NCI-H2081 (cell line): ENCODE measurements at regions not wholly inside any gene's neighbourhood (a gene's known extent, or its start where the extent isn't known, plus 50 kb on each side); places are given as distances from the start of the nearest gene placed in this dataset.

Experiments used
- DNase-seq, 2 experiments: peaks; one replicate each; lab custom pipeline; 2025; lab: John Stamatoyannopoulos, UW

DNA sequence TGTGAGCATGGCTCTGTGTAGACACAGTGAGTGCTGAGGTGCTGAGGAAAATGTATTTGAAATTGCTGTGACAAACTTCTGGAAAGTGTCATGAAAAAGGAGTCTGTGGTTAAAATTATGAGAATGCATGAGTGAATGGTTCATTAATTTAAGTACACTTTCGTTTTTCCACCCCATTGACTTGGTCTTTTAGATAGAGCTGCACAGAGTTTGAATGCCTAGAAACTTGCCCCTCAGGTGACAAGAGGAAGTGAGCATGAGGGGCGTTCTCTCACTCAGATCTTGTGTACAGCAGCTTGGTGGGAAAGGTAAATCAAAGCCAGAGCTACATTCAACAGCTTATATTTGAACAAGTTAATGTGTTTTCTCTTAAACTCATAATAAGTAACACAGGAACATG lies 296.8 kb downstream of the WDR72 start:
- DNase-seq, result no peak

DNA sequence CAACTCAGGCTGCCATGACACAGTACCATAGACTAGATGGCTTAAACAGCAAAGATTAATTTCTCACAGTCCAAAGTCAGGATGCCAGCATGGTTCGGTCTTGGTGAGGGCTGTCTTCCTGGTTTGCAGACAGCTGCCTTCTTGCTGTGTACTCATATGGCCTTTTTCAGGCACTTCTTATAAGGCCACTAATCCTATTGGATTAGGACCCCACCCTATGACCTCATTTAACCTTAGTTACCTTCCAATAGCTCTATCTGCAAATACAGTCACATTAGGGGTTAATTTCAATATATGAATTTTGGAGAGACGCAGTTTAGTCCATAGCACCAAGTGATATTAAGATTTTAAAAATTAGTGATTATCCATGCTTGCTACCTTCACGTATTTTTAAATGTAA lies 297.8 kb downstream of the WDR72 start:
- DNase-seq, result no peak

DNA sequence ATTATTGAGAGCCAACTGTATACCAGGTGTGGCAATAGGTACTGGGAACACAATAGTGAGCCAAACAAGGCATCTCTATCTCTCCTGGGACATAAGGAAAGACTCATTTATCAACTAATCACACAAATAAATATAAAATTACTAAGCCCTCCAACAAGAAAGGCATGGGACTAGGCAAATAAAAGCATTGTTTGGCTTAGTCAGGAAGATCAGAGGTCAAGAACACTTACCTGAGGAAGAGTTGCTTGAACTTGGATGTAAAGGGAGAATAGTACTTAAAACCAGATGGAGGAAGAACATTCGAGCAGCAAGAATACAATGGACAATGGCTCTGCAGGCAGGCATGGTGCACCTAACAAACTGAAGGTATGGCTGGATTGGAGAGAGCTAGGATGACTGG lies 300.7 kb downstream of the WDR72 start:
- no peak for DNase-seq

DNA sequence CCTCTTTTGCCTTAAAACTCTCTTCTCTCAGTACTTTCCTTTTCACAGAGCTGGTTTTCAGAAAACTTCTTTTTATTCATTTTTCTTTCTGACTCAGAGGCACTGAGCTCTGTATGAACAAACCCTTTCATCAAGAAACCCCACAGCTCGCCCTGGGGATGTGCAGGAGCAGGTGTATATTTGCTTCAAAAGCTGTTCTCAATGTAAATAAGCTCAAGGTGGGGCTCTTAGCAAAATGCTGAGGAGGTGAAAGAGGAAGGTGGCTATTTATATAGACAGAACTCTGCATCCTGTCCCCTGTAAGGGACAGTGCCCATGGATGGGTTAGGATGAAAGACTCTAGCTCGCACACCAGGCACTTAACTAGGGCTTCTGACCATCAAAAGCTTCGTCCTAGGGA lies 302.0 kb downstream of the WDR72 start:
- peak; percentile 36 to 37 for DNase-seq

DNA sequence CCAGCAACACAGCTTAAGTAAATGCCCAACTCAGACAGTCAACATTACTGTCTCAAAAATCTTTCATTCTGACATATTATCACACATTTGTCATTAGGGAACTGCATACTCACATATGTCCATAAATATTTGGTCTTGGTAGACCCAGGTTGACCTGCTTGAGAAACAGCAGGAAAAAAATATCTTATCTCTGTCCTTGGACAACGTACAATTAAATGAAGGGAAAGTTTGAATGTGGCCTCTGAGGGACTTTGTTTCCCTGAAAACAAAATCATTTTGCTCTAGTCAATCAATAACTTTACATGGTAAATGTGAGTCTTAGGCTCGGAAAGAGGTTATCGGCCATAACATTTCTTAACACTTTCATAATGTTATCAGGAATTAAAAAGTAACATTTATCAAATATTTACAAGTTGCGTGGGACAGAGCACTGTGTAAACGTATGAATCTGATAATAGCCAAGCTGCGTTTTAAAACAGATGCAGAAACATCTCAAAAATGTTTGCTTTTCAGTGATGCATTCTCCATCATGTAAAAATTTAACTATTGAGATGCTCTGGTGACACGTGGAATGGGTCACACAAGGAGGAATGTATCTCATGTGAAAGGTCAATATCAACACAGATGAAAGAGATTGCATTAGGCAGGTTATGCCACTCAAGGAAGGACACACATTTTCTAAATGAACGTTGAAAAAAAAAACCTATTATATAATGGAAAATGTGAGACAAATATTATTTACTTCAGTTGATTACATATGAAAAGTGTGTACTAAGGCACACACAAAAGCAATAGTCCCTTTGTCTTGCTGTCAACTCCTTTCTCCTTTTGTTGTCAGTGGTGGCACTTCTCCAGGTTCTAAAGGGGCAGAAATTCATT lies 304.4 kb downstream of the WDR72 start:
- DNase-seq, result no peak

DNA sequence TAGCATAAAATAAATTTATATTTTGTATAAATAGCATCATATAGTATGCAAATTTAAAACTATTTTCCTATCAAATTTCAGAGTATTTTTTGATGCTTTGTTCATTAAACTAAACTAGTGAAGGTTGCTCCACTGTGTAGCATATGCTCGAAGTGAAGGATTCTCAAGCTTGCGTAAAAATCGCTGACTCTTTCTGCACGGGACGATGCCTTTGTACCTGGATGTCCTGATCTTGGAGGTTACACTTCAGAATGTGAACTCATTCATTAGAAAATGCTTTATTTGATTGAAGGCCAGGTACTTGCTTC lies 305.0 kb downstream of the WDR72 start:
- no peak for DNase-seq

DNA sequence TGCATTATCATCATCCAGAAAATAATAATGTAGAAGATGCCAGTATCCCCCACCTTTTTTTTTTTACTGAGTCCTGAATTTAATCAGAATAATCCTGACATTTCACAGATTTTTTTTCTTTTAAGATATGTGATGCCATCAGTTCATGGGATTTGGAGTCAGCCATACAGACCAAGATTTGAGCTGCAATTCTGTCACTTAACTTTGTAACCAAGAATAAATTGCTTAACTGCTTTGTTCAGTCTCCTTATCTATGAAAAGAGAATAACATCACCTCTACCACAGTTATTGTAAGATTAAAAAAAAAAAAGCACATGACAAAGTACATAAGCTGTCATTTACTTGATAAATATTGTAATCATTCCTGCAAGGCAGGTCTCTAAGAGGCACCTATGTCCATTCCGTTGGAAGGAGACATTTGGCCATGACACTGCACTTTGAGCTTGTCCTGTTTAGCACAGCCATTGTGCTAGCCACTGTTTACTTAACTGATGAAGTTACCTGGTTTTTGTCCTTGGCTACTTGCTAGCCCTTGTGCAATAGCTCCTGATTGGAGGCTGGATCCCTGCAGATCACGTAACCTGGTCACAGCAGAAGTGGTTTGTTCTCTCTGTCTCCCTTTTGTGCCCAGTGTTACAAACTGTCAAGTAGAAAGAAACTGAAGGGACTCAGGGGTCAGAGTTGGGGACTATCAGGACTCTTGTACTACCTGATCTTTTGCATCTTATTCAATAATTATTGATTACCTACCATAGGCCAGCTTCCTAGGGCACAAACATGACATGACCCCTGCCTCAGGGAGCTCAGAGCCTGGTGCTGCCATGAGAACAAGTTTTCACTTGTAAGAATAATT lies 306.0 kb downstream of the WDR72 start:
- DNase-seq, result no peak

DNA sequence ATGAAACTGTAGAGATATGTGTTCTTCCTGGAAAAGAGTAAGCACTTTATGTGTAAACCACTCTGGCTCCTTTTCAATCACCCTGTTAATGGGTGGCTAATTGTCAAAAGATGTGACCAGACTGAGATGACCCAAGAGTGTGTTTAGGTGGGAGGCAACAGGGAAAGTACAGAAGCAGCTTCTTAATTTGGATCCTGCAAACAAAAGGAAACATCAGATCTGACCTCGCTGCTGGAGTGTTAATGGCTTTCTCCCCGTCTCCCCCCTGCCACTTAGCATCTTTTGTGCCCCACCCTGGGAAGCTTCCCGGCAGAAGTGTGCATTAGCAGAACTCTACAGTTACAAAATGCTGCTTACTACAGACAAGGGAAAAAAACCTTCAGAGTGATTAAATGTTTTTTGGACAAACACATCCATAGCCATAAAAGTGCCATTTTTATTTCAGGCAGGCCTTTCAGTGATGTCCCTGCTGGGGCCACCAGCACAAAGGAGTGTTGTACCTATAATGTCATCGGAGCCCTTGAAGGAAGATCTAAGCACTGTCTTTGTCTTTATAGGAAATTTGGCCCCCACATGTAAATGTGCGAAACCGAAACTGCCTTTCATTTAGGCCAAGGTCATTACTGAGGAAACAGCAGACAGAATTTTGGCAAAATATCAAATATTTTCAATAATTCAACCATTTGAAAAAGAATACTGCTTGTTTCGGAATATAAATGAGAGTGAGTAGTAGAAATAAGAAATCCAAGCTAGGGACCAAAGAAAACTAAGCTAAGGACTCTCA lies 311.0 kb downstream of the WDR72 start:
- DNase-seq, result peak in 1 of 2 experiments; percentile 15

DNA sequence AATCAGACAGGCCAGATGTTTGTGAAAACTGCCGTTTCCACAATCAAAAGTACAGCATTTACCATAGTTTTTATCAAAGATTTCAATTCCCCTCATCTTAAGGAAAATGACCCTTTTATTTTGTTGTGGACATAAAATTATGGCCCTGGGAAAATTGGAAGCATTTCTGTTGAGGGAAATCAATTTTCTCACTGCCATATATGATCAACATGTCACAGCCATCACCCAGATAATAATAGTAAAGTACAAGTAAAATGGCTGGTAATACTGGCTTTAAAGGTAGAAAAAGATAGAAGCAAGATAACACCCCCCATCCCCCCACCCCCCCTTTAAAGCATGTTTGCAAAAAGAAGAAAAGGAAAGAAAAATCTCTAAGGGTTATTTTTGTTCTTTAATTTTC lies 311.7 kb downstream of the WDR72 start:
- no peak for DNase-seq

DNA sequence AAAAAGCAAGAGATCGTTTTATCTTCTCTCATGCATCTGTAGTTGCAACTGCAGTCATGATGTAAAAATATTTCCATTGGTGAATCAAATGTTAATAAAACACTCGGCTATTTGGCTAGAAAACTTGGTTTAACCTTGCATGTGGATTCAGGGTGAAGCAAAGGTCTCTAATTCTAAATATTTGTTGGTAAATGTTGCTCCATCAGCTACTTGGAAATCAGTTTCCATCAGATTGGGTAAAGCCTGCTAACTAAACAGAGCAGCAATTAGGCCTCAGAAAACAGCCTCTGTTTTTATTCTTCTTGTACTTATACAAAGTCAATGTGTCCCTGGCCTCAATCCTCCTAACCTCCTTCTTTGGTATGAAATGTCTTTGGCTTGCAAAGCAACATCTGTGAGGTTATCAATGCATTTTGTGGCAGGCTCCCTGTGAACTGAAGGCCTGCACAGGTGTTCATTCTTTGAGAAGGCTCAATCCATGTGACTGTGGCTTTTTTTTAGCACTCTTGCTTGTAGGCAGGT lies 312.3 kb downstream of the WDR72 start:
- DNase-seq, result no peak

DNA sequence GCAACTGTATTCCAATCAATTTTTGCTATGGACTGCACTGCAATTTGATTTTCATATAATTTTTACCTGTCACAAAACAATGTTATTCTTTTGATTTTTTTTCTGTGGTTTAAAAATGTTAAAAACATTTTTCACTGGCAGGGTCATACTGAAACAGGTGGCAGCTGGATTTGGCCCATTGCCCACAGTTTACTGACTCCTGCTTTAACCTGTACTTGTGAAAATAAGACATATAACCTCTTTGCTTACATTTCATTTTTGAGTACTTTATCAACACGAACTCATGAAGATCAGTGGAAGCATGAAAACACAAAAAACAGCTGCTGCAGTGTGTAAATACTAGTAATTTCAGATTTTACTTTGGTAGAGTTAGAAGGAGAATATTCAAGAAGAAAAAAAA lies 313.1 kb downstream of the WDR72 start:
- DNase-seq, result peak in 1 of 2 experiments; percentile 33

DNA sequence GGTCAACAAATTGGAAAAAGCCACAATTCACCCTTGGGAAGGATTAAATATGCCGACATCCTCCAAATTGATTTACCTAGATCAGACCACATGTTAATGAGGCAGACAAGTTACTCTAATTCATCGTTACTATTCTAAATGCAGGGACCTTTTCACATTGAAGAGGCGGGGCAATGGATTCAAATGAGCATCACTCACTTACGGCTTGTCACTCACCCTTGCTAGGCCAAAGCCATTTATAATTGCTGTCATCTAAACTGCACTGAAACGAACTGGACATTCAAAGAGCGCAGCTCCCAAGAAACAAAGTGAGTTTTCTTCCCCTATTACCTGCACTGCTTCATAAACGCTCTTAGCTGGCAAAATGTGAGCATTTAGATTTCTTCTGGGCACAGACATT lies 313.9 kb downstream of the WDR72 start:
- DNase-seq, result no peak

DNA sequence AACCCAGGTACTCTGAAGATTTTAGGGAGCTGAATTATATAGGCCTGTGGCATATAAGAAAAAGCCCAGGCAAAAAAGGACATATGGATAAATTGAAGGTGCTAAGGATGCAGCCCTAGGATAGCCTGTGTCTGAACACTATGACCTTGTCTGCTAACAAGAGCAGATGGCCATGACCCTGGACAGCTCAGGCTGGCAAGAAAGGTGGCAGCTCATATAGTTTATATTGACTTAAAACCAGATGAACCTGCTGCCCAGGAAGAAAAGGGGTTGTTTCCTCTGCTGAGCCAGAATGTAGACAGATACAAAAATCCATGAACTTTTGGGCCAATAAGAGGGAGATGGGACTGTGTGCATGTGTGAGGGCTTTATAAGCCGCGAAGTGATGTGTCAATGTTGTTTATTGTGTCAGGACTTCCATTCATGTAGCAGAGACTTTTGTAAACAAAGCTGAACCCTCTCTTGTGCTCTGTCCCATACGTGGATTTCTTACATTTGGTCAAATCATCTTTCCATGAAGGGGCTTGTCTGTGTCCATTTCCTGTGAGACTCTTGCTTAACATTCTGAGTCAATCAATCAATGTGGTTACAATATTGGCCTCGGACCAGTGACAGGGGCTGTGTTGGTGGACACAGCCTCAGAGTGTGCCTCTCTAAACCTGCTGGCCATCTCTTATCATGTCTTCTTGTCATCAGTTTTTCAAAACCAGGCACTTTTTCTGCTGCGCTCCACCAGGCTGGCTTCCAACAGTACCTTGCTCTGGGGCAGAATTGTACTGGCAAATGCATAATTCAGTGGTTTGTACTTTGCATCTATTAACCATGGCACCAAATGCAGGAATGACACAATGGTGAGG lies 321.2 kb downstream of the WDR72 start:
- no peak for DNase-seq

DNA sequence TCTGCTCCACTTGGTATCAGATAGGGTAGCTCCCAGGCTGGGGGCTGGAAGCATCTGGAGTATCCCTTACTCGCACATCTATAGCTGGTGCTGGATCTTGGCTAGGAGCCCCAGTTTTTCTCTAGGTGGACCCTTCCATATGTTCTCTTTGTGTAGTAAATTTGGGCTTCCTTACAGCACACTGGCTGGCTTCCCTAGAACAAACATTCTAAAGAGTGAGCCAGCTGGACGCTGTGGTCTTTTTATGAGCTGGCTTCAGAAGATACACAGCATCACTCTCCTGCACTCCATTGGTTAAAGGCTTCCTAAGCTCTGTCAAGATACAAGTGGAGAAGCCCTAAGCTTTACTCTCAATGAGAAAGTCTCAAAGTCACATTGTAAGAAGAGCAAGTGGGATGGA lies 322.1 kb downstream of the WDR72 start:
- peak in 1 of 2 experiments; percentile 11 for DNase-seq

DNA sequence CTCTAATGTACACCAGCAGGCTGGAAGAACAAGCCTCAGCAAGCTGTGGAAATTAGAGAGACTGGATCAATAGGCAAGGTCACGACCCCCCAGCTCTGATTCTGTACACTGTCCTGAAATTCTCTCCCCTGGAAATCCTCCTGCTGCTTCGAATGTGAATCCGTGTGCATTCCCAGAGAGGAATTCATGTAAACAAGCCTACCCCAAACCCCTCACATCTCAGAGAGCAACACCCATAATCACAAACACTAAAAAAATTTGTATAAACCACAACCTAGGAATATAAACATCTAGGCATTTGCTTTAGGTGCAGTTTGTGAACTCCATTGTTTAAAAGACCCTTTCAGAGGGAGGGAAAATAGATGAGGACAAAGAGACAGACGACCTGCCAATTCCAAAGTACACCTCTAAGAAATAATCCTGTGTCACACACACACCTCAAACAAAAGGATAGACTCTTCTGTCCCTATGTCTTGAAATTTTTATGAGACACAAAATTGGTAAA lies 325.2 kb downstream of the WDR72 start:
- no peak for DNase-seq

DNA sequence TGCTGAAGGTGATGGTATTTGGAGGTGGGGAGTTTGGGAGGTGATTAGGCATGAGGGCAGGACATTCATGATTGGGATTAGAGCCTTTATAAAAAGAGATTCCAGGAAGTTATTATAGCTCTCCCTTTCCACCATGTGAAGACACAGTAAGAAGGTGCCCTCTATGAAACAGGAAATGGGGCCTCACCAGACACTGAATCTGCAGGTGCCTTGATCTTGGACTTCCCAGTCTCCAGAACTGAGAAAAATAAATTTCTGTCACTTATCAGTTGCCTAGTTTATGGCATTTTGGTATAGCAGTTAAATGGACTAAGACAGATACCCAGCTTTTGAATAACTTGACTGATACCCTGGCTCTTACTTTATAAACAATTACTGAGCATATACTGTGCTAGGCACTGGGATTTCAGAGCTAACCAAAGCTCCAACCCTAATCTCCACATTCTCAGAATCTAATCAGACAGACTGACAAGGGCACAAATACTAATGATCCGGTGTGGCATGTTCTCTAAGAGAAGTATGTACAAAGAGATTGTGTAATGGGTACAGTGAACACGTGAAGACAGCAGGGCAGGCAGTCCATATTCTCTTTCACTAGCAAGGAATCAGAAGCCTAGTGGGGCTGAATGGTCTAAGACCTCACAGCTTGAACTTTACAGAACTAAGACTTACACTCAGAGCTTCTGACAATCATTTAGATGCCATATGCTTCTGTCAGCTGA lies 343.1 kb downstream of the WDR72 start:
- no peak for DNase-seq

DNA sequence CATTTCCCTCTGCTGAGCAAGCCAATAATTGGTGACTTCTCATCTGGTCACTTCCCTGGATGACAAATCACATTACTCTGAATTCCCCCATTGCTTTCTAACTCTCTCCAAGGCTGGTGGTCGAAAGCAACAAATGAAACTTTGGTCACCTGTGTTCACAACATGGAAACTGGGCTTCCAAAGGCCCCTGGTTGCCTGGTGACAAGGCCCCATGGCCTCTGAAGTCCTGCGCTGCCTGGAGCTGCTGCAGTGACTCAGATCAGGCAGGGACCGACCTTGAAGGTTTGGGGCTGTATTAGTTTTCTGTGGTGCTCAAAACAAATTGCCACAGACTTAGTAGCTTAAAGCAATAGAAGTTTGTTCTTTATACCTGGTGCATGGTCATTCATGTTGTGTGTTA lies 345.3 kb downstream of the WDR72 start:
- no peak for DNase-seq

DNA sequence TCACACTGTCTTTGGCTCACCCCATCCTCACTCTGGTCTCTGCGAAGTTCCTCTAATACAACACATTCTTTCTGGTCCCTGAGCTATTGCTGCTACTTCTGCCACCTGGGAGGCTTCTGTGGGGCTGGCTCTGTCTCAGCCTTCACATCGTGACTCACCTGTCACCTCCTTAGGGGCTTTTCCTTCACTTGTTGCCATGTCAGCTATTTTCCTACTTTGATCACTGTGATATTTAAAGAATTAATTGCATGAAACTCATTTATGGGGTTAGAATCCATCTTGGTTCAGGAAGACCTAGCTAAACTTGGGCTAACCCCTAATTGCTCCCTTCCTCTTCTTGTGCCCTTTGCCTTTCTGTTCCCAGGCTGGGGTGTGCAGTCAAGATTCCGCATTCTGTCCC lies 346.9 kb downstream of the WDR72 start:
- DNase-seq, result no peak

DNA sequence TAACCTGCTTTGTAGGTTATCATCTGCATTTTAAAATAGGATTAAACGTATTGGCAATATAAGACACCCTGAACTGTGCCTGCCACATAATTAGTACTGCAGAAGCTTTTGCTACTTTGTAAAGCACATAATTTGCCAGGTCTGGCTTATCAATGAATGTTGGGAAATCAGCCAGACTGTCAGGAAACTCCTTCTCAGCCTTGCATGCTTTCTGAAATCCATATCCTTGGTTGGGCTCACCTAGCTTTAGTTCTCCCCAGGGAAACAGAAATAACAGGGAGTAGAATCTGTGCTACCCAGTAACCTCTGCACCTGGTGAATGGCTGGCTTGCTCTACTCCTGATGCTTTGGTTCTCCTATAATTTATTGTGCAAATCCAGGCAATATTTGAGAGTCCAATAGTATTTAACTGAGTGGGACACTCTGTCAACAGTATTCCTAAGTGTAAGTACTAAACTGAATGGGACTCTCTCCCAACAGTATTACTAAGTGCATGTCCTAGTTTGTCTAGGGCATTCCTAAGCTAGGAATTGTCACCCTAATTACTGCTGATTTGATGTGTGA lies 354.5 kb downstream of the WDR72 start:
- no peak for DNase-seq

DNA sequence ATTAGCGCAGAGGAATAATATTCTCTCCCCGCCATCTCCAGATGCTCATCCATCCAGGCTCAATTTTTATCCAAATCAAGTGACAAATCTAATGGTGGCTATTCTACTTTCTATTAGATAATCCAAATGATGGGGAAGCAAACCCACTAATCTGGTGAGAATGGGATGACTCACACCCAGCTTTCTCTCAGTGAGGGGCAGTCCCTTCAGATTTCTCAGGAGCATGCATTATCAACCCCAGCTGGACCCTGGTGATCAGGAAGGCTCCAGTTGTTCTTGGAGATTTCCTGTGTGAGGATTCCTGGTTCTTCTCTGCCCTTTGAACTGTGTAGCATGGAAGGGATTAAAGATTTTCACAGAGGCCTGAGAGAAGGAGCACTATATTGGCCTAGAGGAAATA lies 358.0 kb downstream of the WDR72 start:
- DNase-seq, result no peak
